ENCODE measurements at regions not wholly inside any gene's neighbourhood (a gene's known extent, or its start where the extent isn't known, plus 50 kb on each side); places are given as distances from the start of the nearest gene placed in this dataset.

- no peak for TF ChIP-seq CTCF (IDR thresholded peaks at IDR 0.05; ENCODE audit: insufficient read depth, low read depth, low read length, missing control alignments)
- DNase-seq (ENCODE audit: low read depth): no peak
- no peak overlapping the region for H3K4me3 ChIP-seq (ENCODE audit: low read length)
These were observed 168.6 kb upstream of the CAMK1G start for GRCh38 chr1:209414803-209415329.

- DNase-seq (ENCODE audit: low read depth): peak; percentile 100
- no peak for TF ChIP-seq CTCF (IDR thresholded peaks at IDR 0.05; ENCODE audit: insufficient read depth, low read depth, low read length, missing control alignments)
- H3K4me3 ChIP-seq (ENCODE audit: low read length): no peak overlapping the region
These were observed 167.5 kb upstream of the CAMK1G start for GRCh38 chr1:209416039-209416438.

GRCh38 chr1:209416716-209417115 is 166.8 kb upstream of the CAMK1G start:
- TF ChIP-seq CTCF (IDR thresholded peaks at IDR 0.05; ENCODE audit: insufficient read depth, low read depth, low read length, missing control alignments): no peak
- no peak overlapping the region for H3K4me3 ChIP-seq (ENCODE audit: low read length)
- DNase-seq (ENCODE audit: low read depth): peak; percentile 68

- peak; percentile 59 for DNase-seq (ENCODE audit: low read depth)
- no peak overlapping the region for H3K4me3 ChIP-seq (ENCODE audit: low read length)
- no peak for TF ChIP-seq CTCF (IDR thresholded peaks at IDR 0.05; ENCODE audit: insufficient read depth, low read depth, low read length, missing control alignments)
These were observed 165.8 kb upstream of the CAMK1G start for GRCh38 chr1:209417761-209418160.

GRCh38 chr1:209420276-209420675 is 163.2 kb upstream of the CAMK1G start:
- no peak overlapping the region for H3K4me3 ChIP-seq (ENCODE audit: low read length)
- no peak for DNase-seq (ENCODE audit: low read depth)
- no peak for TF ChIP-seq CTCF (IDR thresholded peaks at IDR 0.05; ENCODE audit: insufficient read depth, low read depth, low read length, missing control alignments)

- peak; percentile 89 for DNase-seq (ENCODE audit: low read depth)
- TF ChIP-seq CTCF (IDR thresholded peaks at IDR 0.05; ENCODE audit: insufficient read depth, low read depth, low read length, missing control alignments): no peak
- no peak overlapping the region for H3K4me3 ChIP-seq (ENCODE audit: low read length)
These were observed 162.3 kb upstream of the CAMK1G start for GRCh38 chr1:209421186-209421585.

- no peak for TF ChIP-seq CTCF (IDR thresholded peaks at IDR 0.05; ENCODE audit: insufficient read depth, low read depth, low read length, missing control alignments)
- no peak overlapping the region for H3K4me3 ChIP-seq (ENCODE audit: low read length)
- DNase-seq (ENCODE audit: low read depth): no peak
These were observed 161.4 kb upstream of the CAMK1G start for GRCh38 chr1:209421978-209422680.
